Stimulated activated CD8-positive, alpha-beta memory T cell treated with anti-CD3 and anti-CD28 coated beads, Interleukin-4, amount 100 ng/mL, for 24 hours (primary cell): ENCODE measurements at regions not wholly inside any gene's neighbourhood (a gene's known extent, or its start where the extent isn't known, plus 50 kb on each side); places are given as distances from the start of the nearest gene placed in this dataset.
"Not testable (repeated sequence)": the region's sequence is repeated elsewhere in the genome, so short reads cannot be mapped to it uniquely, and the experiment has no call there.

Source experiments
- DNase-seq: peaks from one replicate; pipeline ENCODE4 v3.0.0-alpha.2; 2020; ENCODE audit warnings: low read depth

GRCh38 chr10:44102726-44103255 is 282.1 kb downstream of the CXCL12 start:
- no peak for DNase-seq

GRCh38 chr10:44101082-44101481 is 283.8 kb downstream of the CXCL12 start:
- no peak for DNase-seq

GRCh38 chr10:44099511-44099910 is 285.4 kb downstream of the CXCL12 start:
- DNase-seq, result no peak

GRCh38 chr10:44096217-44096616 is 288.7 kb downstream of the CXCL12 start:
- not testable (repeated sequence) for DNase-seq

- DNase-seq, result no peak
Measured at GRCh38 chr10:44089671-44090070, 295.2 kb downstream of the CXCL12 start.

GRCh38 chr10:44087403-44087802 is 297.5 kb downstream of the CXCL12 start:
- no peak for DNase-seq

- DNase-seq, result no peak
Measured at GRCh38 chr10:44083719-44084400, 301.0 kb downstream of the CXCL12 start.

GRCh38 chr10:44071479-44071878 is 313.4 kb downstream of the CXCL12 start:
- no peak for DNase-seq

- DNase-seq, result no peak
Measured at GRCh38 chr10:44070282-44070681, 314.6 kb downstream of the CXCL12 start.

GRCh38 chr10:44069573-44069972 is 315.3 kb downstream of the CXCL12 start:
- DNase-seq, result no peak

- DNase-seq, result no peak
Measured at GRCh38 chr10:44068716-44069482, 316.0 kb downstream of the CXCL12 start.

- no peak for DNase-seq
Measured at GRCh38 chr10:44067432-44067831, 317.5 kb downstream of the CXCL12 start.

- DNase-seq, result no peak
Measured at GRCh38 chr10:44066527-44067255, 318.2 kb downstream of the CXCL12 start.

GRCh38 chr10:44065788-44066526 is 318.9 kb downstream of the CXCL12 start:
- DNase-seq, result no peak

- no peak for DNase-seq
Measured at GRCh38 chr10:44064987-44065787, 319.7 kb downstream of the CXCL12 start.

- DNase-seq, result no peak
Measured at GRCh38 chr10:44064317-44064716, 320.6 kb downstream of the CXCL12 start.

GRCh38 chr10:44063686-44064085 is 321.2 kb downstream of the CXCL12 start:
- DNase-seq, result no peak

GRCh38 chr10:44060719-44061118 is 324.2 kb downstream of the CXCL12 start:
- no peak for DNase-seq

- no peak for DNase-seq
Measured at GRCh38 chr10:44060221-44060620, 324.7 kb downstream of the CXCL12 start.

GRCh38 chr10:44058259-44058658 is 326.6 kb downstream of the CXCL12 start:
- no peak for DNase-seq
